Stimulated activated naive CD8-positive, alpha-beta T cell treated with anti-CD3 and anti-CD28 coated beads, Interleukin-15, Interleukin-2, amounts not matched to agents 100 U/mL and 50 U/mL, for 24 hours (primary cell): ENCODE measurements at regions not wholly inside any gene's neighbourhood (a gene's known extent, or its start where the extent isn't known, plus 50 kb on each side); places are given as distances from the start of the nearest gene placed in this dataset.
A peak's percentile ranks its signal among the peaks of the same experiment; 100 is the strongest.

Experiments
- ATAC-seq: fragments of 150-1000 bp; cut with Tn5 transposase; one replicate; pipeline ENCODE4 v1.10.0; 2021
- DNase-seq: peaks from one replicate; pipeline ENCODE4 v3.0.0; 2021

GRCh38 chr20:50273601-50274491 lies 83.2 kb downstream of the CEBPB start:
- no peak for DNase-seq

GRCh38 chr20:50274570-50275430 lies 84.2 kb downstream of the CEBPB start:
- no peak for DNase-seq
- ATAC-seq = peak; percentile 14

More at GRCh38 chr20:50273601-50274491, 83.2 kb downstream of the CEBPB start:
- ATAC-seq = no peak

- ATAC-seq = no peak
- DNase-seq = no peak
Measured at GRCh38 chr20:50276119-50277063, 85.8 kb downstream of the CEBPB start.

- ATAC-seq (no peak), DNase-seq (no peak)
Measured at GRCh38 chr20:50277064-50277415, 86.4 kb downstream of the CEBPB start.

- DNase-seq = no peak
- no peak for ATAC-seq
Measured at GRCh38 chr20:50277460-50278376, 87.1 kb downstream of the CEBPB start.

- ATAC-seq = no peak
- DNase-seq = no peak
Measured at GRCh38 chr20:50278377-50278683, 87.7 kb downstream of the CEBPB start.

GRCh38 chr20:50278684-50279531 lies 88.3 kb downstream of the CEBPB start:
- ATAC-seq (no peak), DNase-seq (no peak)

GRCh38 chr20:50279988-50280850 lies 89.6 kb downstream of the CEBPB start:
- ATAC-seq (no peak), DNase-seq (no peak)

- DNase-seq (no peak), ATAC-seq (no peak)
Measured at GRCh38 chr20:50280851-50281655, 90.4 kb downstream of the CEBPB start.

GRCh38 chr20:50281831-50282591 lies 91.4 kb downstream of the CEBPB start:
- ATAC-seq = no peak
- DNase-seq = no peak

GRCh38 chr20:50282592-50283241 lies 92.1 kb downstream of the CEBPB start:
- no peak for DNase-seq
- no peak for ATAC-seq

- no peak for DNase-seq
- no peak for ATAC-seq
Measured at GRCh38 chr20:50283370-50283769, 92.7 kb downstream of the CEBPB start.

GRCh38 chr20:50283922-50284810 lies 93.5 kb downstream of the CEBPB start:
- DNase-seq (peak; percentile 26), ATAC-seq (peak; percentile 45)

GRCh38 chr20:50284811-50285375 lies 94.3 kb downstream of the CEBPB start:
- DNase-seq (no peak), ATAC-seq (no peak)

GRCh38 chr20:50285376-50286173 lies 94.9 kb downstream of the CEBPB start:
- no peak for ATAC-seq

More at GRCh38 chr20:50285376-50286173, 94.9 kb downstream of the CEBPB start:
- no peak for DNase-seq
